GDM1 (cell line): ENCODE measurements at regions not wholly inside any gene's neighbourhood (a gene's known extent, or its start where the extent isn't known, plus 50 kb on each side); places are given as distances from the start of the nearest gene placed in this dataset.

ENCODE experiments used
- DNase-seq: peaks from one replicate; lab custom pipeline; 2025; lab: John Stamatoyannopoulos, UW

DNA sequence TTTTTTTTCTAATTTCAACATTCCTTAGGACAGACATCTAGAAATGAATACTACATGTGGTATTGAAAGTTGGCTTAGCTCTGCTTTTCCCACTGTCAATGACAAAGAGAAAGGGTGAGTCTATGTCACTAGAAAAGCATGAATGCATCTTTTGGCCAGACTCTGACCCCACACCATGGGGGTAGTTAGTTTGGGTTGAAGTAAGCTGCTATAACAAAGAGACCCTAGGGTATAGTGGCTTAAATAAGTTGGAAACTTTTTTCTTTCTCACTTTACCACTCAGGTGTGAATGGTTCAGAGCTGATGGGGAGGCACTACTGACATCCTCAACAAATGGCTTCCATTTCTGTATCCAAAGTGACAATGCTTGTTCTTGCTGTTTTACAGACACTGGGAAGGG is 161.5 kb downstream of the DLEU7 start:
- no peak for DNase-seq

DNA sequence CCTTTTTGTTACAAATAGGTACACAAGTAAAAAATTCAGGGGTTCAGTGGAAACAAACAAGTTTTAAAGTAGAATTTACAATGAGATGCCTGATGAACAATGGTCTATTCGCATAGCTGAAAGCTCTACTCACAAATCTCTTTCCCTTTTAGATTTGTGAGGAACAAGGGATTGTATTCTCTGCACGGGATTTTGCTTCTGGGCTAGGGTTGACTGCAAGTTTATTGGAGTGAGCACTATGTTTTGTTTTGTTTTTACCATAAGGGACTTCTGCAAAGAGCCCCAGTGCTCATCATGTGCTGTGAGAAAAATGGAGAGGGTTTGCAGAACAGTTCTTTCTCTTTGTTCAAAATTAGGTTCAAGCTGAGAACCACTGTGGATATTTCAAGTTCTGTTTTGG is 160.5 kb downstream of the DLEU7 start:
- DNase-seq = no peak

DNA sequence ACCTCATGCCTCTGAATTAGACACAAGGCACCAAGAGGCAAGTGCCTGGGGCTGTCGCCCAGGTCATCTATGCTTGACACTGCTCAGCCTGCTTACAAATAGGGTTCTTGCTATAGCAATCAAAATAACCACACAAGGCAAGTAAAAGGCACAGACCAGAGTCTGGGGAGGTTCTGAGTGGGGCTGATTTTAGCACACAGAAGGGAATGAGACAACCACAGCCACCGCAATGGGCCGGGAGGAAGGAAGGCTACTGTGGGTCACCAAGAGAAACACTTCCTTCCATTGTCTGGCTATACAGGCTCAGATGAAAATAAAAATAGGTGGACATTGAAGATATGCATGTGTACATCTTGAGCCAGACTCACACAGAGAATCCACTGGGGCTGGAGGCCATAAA is 159.1 kb downstream of the DLEU7 start:
- DNase-seq = peak; percentile 90

DNA sequence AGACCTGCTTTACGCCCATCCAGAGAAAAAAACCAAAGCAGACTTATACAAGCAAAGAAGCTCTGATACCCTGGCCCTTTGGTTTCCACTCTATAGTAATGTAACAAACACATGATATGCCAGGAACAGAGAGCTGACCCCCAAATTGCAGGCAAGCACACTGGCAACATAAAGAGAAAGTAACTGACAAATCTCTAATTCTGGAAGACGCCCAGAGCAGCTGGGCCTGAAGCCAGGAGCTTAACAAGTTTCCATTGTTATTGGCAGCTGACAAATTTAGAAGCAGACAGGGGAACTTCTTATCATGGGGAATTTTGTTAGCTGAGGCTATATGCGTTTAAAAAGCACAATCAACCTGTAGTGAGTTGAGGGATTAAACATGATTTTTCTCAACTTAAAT is 158.0 kb downstream of the DLEU7 start:
- DNase-seq = no peak

DNA sequence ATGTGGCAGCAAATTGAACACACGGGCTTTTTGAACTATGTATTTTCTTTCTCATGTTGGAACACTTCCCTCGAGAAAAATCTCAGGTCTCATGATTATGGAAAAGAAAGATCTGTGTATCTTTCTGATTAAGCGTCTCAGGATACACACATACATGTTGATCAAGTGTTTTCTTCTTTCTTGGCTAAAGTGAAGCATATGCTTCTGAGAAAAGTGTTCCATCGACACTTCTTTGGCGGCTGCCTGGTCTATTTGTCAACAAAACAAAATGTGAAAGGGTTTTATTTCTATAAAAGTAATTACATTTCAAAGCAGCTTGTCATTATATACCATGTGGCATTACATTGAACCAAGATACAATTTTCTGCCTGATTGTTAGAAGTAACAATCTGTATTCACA is 157.5 kb downstream of the DLEU7 start:
- DNase-seq = no peak

DNA sequence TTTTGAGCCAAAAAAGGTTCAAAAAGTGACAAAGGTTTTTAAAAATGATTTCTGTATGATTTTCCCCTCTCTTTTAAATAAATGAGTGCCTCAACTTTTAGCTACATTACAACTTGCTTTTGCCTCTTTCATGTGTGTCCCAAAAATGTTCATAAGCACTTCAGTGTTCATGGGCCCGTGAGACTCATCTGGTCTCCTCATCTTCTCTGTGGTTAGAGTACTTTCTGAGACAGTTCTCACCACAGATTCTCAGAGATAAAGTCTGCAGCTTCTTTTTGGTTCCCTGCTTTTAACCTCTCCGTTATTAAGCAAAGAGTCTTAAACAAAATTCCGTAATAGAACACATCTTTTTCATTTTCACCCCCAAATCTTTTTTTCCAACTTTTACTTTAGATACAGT is 156.9 kb downstream of the DLEU7 start:
- no peak for DNase-seq

DNA sequence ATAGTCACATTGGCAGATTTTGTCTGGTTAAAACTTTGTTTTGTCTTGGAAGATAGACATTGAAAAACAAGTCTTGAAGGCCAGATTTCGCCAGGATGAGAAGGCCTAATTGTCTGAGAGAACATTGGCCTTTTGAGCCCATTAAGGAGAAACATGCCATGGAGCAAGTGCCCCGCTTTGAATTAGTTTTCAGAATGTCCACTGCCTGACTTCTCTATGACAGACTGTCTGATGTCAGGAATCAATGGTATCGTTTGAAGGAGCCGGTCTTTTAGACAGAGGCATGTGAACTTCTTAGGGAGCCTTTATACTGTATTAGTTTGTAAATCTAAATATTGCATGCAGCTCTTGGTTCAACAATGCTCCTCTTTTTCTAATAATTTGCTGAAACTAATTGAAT is 155.9 kb downstream of the DLEU7 start:
- DNase-seq = no peak

DNA sequence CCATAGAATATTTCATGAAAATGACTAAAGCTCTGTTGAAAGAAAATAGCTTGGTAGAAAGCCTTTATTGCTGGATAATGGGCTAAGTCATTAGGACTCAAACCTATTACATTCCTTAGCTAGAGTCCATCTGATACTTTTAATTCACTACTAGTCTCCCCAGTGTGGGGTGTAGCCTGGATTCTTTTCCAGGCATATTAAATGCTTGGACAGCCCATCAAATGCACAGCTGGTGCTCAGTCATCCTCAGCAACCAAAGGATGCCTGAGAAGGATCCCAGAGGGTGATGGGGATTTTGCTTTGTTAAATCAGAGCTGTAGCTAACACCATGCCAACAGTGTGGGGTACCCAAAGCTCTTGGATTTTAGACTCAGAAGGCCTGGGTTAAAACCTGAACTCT is 153.5 kb downstream of the DLEU7 start:
- no peak for DNase-seq

DNA sequence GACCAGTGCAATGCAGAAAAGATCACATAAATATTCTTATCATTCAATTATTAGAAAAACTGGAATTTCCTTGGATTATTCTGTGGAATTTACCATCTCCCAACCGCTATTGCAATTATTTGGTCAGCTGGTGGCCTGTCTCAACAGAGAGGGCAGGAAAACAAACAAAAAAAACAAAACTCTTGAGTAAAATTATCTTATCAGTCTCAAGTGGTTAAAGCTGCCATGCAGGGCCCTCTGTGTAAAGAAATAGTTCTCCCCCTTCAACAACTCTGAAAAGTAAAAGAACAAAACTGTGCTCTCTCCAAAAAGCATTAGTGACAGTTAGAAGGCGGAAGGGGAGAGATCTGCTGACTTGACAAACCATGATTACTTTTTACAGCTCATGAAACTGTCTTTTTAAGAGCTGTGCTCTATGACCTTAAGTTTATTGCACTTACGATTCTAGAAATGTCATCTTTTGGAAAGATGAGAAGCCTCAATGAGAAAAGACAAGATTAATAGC is 152.3 kb downstream of the DLEU7 start:
- no peak for DNase-seq

DNA sequence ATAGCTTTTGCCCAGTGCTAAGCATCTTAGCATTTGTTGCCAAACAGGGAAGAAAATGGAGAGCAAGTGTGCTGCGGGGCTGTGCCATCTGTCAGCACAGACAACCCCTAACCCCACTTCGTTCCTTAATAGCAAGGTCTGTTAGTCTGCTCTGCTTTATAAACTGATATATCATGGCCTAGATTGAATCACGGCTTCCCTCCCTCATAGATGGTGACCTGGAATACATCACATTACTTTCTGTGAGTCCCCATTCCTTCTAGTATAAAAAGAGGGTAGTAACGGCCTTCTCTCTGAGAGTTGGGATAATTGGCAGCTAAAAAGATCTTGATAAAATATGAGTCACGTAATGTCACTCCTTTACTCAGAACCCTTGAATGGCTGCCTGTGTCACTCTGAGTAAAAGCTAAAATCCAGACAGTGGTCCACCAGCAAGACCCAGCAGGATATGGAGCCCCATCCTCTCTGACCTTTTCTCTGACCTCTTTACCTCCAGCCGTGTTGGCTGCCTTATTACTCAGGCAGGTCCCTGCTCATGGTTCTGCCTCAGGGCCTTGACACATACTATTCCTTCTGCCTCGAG is 151.7 kb downstream of the DLEU7 start:
- DNase-seq = no peak

DNA sequence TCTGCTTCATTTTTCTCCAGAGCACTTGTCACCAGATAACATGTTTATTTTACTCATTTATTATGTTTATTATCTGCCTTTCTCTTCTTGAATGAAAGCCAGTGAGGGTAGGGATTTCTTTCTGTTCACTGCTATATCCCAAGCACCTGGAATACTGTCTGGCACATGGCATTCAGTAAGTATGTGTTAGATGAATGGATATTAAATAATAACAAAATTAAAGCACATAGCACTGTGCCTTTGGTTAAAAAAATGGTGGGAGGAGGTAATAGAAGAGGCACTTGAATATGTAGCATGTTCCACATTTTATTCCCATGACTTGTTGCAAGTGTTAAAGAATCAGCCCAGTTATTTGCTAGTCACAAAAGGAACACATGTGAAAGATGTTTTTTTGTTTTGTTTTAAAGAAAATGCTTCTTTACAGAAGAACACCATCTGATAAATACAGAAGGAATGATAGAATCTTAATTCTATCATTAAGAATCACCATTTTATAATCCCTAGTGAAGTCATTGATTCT is 151.0 kb downstream of the DLEU7 start:
- no peak for DNase-seq

DNA sequence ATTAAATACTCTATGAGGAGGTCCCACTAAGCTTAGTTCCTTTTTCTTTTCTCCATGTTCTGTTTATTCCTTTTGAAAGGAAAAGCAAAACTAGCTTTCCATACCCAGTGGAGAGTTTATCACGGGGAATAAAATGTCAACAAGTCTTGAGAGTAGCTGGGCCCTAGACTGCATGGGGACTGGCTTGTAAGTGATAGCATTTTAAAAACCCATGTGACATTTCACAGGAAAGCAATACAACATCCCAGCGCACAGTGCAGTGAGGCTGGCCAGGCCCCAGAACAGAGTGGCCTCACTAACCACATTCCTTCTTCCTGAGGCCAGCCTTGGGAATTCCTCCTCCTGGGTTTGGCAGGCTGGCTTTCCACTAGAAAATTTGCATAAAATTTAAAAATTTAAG is 149.8 kb downstream of the DLEU7 start:
- no peak for DNase-seq

DNA sequence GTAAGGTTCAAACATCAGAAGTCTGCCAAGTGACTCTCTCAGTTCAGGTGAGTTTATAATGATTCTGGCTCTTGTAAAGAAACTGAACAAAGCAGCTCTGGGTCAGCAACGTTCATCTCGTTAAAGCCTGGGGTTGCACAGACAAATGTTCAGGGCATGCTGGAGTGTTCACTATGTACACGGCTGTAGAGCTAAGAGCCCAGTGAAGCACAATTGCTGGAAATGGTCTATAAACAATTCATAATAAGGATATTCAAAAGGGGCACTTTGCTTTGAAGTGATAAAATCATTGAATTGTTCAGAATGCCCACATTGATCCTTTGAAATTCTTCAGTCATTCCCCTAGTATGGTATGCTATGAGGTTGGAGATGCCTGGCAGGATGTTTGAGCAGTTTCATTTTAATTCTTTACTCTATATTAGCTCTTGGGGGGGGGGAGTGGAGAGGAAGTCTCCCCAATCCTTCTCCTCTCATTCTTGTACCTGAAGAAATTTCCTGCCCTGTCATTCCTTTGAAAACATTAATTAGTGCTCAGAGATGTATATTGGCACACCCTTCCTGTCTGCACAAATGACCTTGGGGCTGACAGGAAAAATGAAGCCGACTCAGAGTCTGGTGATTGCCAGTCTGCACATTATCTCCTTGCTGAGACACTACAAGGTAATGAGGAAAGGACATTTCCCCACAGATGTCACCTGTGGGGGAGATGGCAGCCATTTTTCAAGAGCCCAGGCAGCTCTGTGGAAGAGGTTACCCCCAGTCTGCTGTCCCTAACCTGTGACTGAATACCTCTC is 145.5 kb downstream of the DLEU7 start:
- DNase-seq = no peak

DNA sequence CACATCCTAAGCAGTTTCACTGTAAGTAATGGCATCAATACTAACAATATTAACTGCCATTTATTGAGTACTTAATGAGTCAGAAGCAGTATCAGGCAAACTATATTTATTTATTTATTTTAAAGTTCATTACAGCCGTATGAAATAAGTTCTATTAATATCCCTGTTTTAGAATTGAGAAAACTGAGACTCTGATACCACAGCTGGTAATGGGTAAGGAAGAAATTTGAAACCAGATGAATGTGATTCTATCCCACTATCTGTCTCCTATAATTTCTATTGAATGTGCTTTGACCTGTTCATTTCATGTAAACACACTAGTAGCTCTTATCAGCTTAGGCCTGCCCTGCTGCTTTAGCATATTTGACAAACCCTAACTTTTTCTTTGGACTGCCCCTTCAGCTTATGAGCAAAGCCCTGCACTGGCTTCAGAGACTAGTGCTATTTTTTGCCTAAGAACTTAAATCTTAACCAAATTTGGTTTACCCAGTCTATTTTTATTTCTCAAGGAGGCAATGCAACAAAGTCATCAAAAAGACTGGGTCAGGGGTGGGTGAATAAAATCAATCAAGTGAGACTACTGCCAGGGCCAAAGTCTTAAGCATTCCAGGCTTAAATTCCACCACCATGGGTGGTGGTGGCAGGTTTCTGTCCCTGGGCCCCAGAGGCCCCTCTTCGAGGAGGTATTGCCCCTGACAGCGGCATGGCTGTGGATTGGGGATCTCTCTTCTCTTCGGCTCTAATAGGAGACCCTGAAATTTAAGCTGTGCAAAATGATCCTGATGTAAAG is 143.4 kb downstream of the DLEU7 start:
- DNase-seq = no peak

DNA sequence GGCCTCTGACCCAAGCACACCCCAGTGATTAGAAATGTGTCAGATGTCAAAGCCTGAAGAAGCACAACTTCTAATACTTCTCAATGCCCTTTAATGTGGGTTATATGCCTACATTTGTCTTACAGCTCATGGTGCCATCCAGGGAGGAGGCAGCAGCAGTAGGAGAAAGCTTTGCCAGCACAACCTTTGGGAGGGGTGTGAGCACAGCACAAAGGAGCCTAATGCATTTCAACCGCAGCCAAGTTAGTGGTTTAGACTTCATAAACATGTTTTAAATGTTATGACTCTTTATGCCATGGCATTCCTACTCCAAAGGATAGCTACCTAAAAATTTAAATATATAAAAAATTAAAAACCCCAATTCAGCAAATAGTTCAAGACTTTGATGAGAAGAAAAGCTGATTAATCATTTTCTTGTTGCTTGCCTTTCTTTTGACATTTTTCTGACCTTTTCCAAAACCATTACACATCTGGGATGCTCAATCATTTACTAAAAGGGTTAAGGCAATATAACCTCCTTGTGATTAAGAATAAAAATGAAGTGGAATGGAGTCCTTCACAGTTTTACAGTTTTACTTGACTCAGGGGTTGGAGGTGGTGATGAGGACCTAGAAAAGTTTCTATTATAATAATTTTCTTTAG is 142.7 kb downstream of the DLEU7 start:
- no peak for DNase-seq

DNA sequence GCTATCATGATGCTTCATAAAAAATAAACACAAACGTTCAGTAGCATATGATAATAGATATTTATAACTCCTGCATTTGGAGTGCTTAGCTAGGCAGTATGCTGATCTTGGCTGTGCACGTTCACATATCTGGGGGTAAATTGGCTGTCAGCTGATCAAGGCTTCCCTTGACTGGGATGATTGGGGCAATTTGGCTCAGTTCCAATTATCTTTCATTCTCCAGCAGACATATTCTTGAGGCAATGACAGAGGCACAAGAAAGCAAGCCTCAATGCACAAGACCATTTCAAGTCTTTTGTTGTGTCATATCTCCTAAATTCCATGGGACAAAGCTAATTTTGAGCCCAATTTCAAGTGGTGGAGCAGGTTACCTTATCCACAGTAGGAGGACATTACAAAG is 142.0 kb downstream of the DLEU7 start:
- DNase-seq = no peak

DNA sequence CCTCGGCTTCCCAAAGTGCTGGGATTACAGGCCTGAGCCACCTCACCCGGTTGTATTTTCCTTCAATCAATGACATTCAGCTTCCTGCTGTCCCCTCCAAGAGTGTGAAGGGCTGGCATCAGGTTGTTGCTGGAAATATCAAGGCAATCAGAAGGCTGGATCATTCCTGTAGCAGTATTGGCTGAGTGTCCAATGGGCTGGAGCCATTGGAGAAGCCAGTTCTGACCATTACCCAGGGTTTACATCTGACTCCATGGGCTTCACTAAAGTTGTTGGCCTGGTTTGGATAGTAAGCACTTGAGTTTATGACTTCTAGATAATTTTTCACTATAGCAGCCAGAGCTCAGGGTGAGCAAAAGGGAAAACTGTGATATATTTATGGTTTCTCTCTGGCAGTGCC is 137.0 kb downstream of the DLEU7 start:
- no peak for DNase-seq

DNA sequence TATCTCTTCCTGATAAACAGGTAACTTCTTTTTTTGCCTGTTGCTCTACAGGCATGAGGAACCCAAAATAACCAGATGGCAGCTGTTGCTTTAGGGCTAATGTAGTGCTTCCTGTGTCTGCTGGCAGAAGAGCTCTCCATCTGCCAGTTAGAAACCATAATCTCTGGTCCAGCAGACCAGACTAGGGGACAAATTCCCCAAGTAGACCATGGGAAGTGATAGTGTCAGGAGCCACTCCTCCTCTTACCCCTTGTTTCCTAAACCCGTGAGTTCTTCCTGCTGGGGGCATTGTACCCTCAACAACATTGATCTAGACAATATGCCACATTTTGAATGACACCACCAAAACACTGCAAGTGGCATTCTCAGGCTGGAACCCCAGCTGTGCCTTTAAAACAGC is 135.9 kb downstream of the DLEU7 start:
- DNase-seq = peak; percentile 38

DNA sequence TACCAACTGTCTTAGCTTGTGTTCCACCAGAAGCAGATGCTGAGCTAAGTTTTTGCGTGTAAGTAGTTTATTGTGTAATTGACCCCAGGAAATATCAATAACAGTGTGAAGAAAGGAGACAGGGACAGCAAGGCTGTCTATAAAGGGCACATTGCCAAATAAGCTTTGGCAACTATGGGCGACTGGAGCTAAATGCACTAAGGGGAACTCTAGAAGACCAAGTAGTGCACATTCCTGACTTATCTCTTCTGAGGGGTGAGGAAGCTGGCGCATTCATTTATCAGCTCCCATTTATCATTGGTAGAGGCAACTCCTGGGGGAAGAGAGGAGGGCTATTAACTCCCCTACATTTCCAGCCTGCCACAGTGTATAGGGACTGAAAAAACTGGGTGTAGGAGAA is 135.0 kb downstream of the DLEU7 start:
- no peak for DNase-seq

DNA sequence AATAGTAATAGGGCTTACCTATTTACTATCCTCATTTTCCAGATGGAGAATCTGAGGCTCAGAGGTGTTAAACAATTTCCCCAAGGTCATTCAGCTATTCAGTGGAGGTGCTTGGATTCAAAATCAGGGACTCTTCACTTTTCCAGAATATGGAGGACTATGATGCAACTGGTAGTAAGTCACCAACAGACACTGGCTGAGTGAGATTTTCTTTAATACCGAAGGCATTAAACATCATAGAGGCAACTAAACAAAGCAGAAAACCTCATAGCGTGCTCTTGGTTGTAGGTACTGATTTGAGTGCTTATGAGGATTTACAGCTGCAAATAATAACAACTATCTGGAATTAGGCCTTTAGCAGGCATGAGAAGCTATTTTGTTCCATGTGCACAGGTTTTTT is 134.4 kb downstream of the DLEU7 start:
- no peak for DNase-seq

DNA sequence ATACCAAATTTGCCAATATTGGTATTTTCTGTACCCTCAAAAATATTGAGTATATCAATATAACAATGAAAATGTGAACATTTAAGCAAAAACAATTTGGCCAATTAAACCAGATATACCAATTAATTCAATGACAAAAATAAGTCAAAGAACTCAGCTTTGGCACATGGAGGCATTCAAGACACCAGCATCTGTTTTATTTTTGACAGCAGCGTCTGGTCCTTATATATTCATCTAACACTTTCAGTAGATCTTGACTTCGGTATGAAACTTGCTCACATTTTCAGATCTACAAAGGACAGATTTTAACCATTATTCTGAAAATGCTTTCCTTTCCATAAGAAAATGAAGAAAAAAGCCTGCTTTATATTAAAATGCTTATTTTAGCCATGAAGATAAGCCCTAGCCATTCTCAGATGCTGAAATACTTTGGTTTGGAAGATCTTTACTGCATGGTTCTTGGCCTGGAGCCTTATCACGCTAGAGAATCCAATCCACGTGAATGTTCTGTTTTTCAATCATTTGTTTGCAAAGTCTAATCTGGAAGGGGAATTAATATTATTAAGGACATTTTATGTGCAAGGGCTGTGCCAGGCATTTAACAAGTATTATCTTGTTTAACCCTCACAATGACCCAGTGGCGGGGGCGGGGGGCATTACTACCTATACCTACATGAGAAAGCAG is 132.2 kb downstream of the DLEU7 start:
- DNase-seq = no peak

DNA sequence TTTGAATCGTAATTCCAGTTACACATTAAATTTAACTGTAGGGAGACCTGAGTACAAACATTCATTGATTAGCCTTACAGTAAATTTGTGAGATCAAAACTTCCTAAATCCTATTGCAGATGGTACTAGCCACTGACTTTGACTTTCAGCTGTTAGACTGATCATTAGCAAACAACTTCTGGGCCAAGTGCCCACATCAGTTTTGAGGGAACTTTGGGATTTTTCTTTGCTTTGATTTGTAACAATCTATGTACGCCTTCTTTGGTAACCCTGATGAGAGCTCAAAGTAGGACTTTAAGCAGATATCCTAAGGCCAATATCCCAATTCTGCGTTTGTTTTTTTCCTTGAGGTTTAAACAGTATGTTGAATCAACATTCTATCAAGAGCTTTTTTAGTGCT is 131.5 kb downstream of the DLEU7 start:
- DNase-seq = no peak
